HepG2 (cell line): ENCODE measurements at regions not wholly inside any gene's neighbourhood (a gene's known extent, or its start where the extent isn't known, plus 50 kb on each side); places are given as distances from the start of the nearest gene placed in this dataset.

ENCODE experiments used
- ATAC-seq: fragments of 200-7000 bp; cut with Tn5 transposase; 3 replicates; pipeline ENCODE4 v1.9.1; 2020; ENCODE audit warnings: mild to moderate bottlenecking, moderate library complexity
- BruUV-seq: library from RNA; stranded (reverse); fragments of 400-500 nt; replicated peaks from 2 replicates; lab custom pipeline; 2021; lab: Mats Ljungman, UMichigan
- CTCF ChIA-PET: fragments of 300-600 bp; formaldehyde crosslinking; extraction: SDS; loops from one replicate; lab custom pipeline; 2021; ENCODE audit warnings: low total read pairs, inconsistent platforms, low intra/inter-chr PET ratio; lab: Yijun Ruan, JAX
- POLR2A ChIA-PET: fragments of 350-600 bp; sonication (Branson Sonifier 250); formaldehyde crosslinking; loops from one replicate; lab custom pipeline; 2020; ENCODE audit warnings: antibody characterized with exemption, inconsistent platforms; lab: Yijun Ruan, JAX
- DNase-seq: peaks from one replicate; pipeline ENCODE4 v3.0.0-alpha.2; 2015; ENCODE audit warnings: low spot score
- FAIRE-seq: peaks from 3 replicates; lab custom pipeline; 2011; peaks lifted over from hg19 to GRCh38; lab: Jason Lieb, UNC
- H2AFZ ChIP-seq: one replicate; pipeline ENCODE4 v1.6.1; 2011; ENCODE audit warnings: low read length, inconsistent platforms
- H3K27ac ChIP-seq: fragments of 300-600 bp; 3 replicates; pipeline ENCODE4 v1.8.0; 2011; ENCODE audit warnings: mixed run types, mild to moderate bottlenecking, mixed read lengths, low read length, inconsistent platforms; ENCODE audit not compliant: insufficient read depth; ENCODE audit errors: extremely low read length
- H3K27me3 ChIP-seq, 2 experiments: fragments of 200-600 bp in 1 of 2; 2 replicates in 1 of 2; 3 replicates in 1 of 2; pipeline versions ENCODE4 v1.6.0 to v1.8.0; 2011; ENCODE audit warnings: low read length in 2 of 2, mild to moderate bottlenecking in 2 of 2, moderate library complexity in 2 of 2, inconsistent platforms in 1 of 2; ENCODE audit not compliant: insufficient read depth in 2 of 2, control insufficient read depth in 1 of 2
- H3K36me3 ChIP-seq, 2 experiments: fragments of 200-600 bp in 1 of 2; replicated peaks in 1 of 2; 2 replicates in 1 of 2; 3 replicates in 1 of 2; pipeline versions ENCODE4 v1.5.1 to v1.8.0; 2011; ENCODE audit warnings: low read length in 2 of 2, inconsistent platforms in 1 of 2; ENCODE audit not compliant: insufficient read depth in 2 of 2, control insufficient read depth in 1 of 2
- H3K4me1 ChIP-seq: 2 replicates; pipeline ENCODE4 v1.5.1; 2012; ENCODE audit warnings: low read length, inconsistent platforms; ENCODE audit not compliant: insufficient read depth
- H3K4me2 ChIP-seq: 2 replicates; pipeline ENCODE4 v1.6.0; 2011; ENCODE audit warnings: low read depth, low read length, inconsistent platforms
- H3K4me3 ChIP-seq, 3 experiments: fragments of 200-600 bp in 1 of 3; sonication (generic), shearing (Covaris generic) in 1 of 3; replicated peaks in 1 of 3; 2 replicates each; pipeline ENCODE4 v1.5.1; 2011 to 2016; ENCODE audit warnings: low read length in 3 of 3, inconsistent platforms in 2 of 3, low read depth in 2 of 3, mild to moderate bottlenecking in 2 of 3, control low read depth in 1 of 3, mixed read lengths in 1 of 3; ENCODE audit not compliant: insufficient read depth in 1 of 3
- H3K79me2 ChIP-seq: one replicate; pipeline ENCODE4 v1.6.1; 2011; ENCODE audit warnings: low read length, inconsistent platforms; ENCODE audit not compliant: insufficient read depth
- H3K9ac ChIP-seq: 2 replicates; pipeline ENCODE4 v1.6.0; 2011; ENCODE audit warnings: mild to moderate bottlenecking, low read depth, low read length, inconsistent platforms; ENCODE audit not compliant: insufficient read depth
- H3K9me3 ChIP-seq: 2 replicates; pipeline ENCODE4 v1.5.1; 2012; ENCODE audit warnings: mild to moderate bottlenecking, low read length
- H4K20me1 ChIP-seq: 2 replicates; pipeline ENCODE4 v1.6.0; 2011; ENCODE audit warnings: inconsistent platforms, mild to moderate bottlenecking, low read length, moderate library complexity; ENCODE audit not compliant: insufficient read depth
- CEBPB ChIP-seq: IDR thresholded peaks from 2 replicates; pipeline ENCODE4 v1.6.1; 2011; ENCODE audit warnings: low read depth, low read length, improper control_type of control experiment, borderline replicate concordance
- RFX5 ChIP-seq: IDR thresholded peaks from 2 replicates; pipeline ENCODE4 v1.6.1; 2011; ENCODE audit warnings: low read depth, low read length, improper control_type of control experiment
- TAF15 ChIP-seq: fragments of 200-400 bp; formaldehyde crosslinking; IDR thresholded peaks from one replicate; pipeline ENCODE4 v1.6.1; 2018; ENCODE audit warnings: mild to moderate bottlenecking, low read depth, low read length; ENCODE audit not compliant: poor library complexity, severe bottlenecking
- ZNF138 ChIP-seq: sonication (generic); formaldehyde crosslinking; IDR thresholded peaks from 2 replicates; pipeline ENCODE4 v1.5.0; 2020; ENCODE audit warnings: mild to moderate bottlenecking, low read depth, missing genetic modification reagents
- WGBS: methylation state at CpG from one replicate; pipeline ENCODE4 v1.1.6; 2017; ENCODE audit warnings: low lambda C conversion rate; 5-methylcytosine and 5-hydroxymethylcytosine counted together
- in situ Hi-C: cut with HindIII; loops from 2 replicates; pipeline ENCODE4 v1.10.0; 2017; ENCODE audit warnings: low pct_unique_long_range_greater_than_20kb; ENCODE audit not compliant: extremely low pct_ligation_motif_present
- intact Hi-C: fragments of 100-400 bp; cut with micrococcal nuclease; formaldehyde crosslinking; loops from one replicate; pipeline ENCODE4 v1.10.0; 2022; ENCODE audit not compliant: unreplicated experiment
- TF ChIP-seq, protein P1 (sequence below), 2 experiments: fragments of 450-650 bp in 1 of 2; sonication (generic) in 1 of 2; formaldehyde crosslinking; IDR thresholded peaks; 2 replicates each; pipeline versions ENCODE4 v1.5.0 to v1.8.0; 2020 to 2022; ENCODE audit warnings: mild to moderate bottlenecking in 1 of 2, missing genetic modification reagents in 1 of 2
- TF ChIP-seq, protein P2 (sequence below): IDR thresholded peaks from 2 replicates; pipeline ENCODE4 v1.6.1; 2016; ENCODE audit warnings: missing genetic modification reagents, missing compliant biosample characterization
- TF ChIP-seq, protein P3 (sequence below): sonication (generic); formaldehyde crosslinking; IDR thresholded peaks from 2 replicates; pipeline ENCODE4 v1.8.1; 2022; ENCODE audit warnings: mild to moderate bottlenecking, missing genetic modification reagents

DNA sequence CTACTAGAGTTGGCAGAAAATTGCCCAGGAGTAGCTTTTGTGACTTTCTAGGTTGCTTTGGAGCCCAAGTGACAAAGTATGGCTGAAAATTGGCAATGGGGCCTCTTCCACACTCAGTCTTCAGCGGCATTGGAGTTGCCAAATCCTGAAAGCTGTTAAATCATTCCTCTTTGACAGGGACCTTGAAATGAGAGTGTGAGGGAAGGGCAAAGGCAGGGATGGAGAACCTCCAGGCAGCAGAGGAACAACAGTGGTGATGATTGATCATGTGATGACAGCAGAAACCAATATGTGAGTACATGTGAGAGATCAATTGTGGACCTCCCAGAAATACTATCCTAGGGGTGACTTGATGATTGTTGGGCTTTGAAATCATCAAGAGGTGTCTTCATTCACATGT lies 393.9 kb downstream of the KIF16B start (continued):
- TF ChIP-seq, protein P1, sequence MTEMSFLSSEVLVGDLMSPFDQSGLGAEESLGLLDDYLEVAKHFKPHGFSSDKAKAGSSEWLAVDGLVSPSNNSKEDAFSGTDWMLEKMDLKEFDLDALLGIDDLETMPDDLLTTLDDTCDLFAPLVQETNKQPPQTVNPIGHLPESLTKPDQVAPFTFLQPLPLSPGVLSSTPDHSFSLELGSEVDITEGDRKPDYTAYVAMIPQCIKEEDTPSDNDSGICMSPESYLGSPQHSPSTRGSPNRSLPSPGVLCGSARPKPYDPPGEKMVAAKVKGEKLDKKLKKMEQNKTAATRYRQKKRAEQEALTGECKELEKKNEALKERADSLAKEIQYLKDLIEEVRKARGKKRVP (CRISPR knock-in tag; IDR thresholded peaks at IDR 0.05): no peak
- TF ChIP-seq RFX5: no peak
- no peak for TF ChIP-seq TAF15

DNA sequence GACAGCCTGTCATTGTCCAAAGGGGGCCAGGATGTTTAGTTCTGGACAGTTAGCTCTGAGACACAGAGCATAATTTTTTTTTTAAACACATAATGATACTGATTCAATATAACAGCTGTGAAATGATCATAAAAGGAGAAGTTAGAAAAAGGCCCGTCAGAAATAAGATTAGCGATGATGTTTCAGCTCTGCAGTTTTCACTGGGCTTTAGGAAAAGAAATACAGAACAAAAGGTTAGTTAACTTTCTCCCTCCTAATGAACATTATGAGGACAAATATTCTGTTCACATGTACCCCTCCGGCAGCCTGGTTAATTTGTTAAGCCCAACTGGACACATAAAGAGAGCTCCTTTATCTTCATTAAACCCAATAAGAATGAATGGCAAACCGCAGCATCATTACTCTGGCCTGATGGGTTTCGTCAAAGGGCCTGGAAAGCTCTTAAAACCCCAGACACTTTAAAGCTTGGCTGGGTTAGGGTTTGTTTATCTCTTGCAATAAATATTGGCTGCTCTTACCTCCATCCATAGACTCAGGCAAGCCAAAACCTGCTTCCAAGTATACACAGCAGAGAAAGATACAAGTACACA lies 394.6 kb downstream of the KIF16B start:
- H3K27me3 ChIP-seq: no peaks in the 10 kb centered on the region
- no peak overlapping the region for H3K4me3 ChIP-seq
- in situ Hi-C loops: no loop called here
- H3K79me2 ChIP-seq: no peaks in the 10 kb centered on the region
- H3K9me3 ChIP-seq: peaks cover 48% of the 10 kb centered on the region
- no peak overlapping the region for H2AFZ ChIP-seq
- intact Hi-C loops: no loop called here
- TF ChIP-seq CEBPB: no peak
- no peak overlapping the region for H3K4me2 ChIP-seq
- no peak overlapping the region for H3K27ac ChIP-seq
- no peak overlapping the region for H3K9ac ChIP-seq
- POLR2A ChIA-PET: no interaction called here
- BruUV-seq: no TSS peak
- H4K20me1 ChIP-seq: no peaks in the 10 kb centered on the region
- FAIRE-seq (no peak), ATAC-seq (no peak), DNase-seq (no peak)
- WGBS: 29% methylated on average over 5 of the region's 5 CpGs
- CTCF ChIA-PET: no interaction called here
- no peaks in the 10 kb centered on the region for H3K36me3 ChIP-seq
- H3K4me1 ChIP-seq: no peaks in the 10 kb centered on the region

DNA sequence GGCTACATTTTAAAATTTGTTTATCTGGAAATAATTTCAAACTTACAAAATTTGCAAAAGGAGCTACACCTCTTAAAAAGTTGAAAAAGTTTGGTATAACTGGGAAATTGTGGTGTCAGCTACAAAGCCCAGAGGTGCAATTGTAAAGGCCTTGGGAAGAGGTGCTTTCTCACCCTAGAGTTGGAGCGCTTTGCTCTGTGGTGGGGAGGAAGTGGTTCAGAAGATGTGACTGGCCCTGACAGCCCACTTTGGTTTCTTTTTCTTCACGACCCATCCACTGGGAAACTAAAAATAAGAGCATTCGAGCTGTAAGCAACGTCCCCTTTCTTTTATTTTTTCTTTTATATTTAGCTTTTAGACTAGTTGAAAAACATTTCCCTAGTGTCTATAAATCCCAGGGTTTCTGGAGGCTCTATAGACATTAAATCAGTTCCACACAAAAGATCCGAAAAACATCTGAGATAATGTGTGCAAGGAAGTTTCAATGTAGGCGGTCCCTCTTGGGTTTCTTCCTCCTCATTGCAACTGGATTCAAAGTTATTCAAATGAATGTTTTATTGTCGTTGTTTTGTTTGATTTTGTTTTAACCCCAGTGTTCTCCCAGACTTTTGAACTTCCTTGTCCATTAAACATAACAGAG lies 397.8 kb downstream of the KIF16B start:
- TF ChIP-seq, protein P2, sequence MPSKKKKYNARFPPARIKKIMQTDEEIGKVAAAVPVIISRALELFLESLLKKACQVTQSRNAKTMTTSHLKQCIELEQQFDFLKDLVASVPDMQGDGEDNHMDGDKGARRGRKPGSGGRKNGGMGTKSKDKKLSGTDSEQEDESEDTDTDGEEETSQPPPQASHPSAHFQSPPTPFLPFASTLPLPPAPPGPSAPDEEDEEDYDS (CRISPR knock-in tag): no peak
- TF ChIP-seq ZNF138 (CRISPR knock-in tag): no peak
- TF ChIP-seq, protein P3, sequence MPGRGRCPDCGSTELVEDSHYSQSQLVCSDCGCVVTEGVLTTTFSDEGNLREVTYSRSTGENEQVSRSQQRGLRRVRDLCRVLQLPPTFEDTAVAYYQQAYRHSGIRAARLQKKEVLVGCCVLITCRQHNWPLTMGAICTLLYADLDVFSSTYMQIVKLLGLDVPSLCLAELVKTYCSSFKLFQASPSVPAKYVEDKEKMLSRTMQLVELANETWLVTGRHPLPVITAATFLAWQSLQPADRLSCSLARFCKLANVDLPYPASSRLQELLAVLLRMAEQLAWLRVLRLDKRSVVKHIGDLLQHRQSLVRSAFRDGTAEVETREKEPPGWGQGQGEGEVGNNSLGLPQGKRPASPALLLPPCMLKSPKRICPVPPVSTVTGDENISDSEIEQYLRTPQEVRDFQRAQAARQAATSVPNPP: no peak
- intact Hi-C loops: no loop called here
- no peaks in the 10 kb centered on the region for H3K27me3 ChIP-seq
- ATAC-seq (no peak), DNase-seq (no peak), FAIRE-seq (no peak)
- no peak overlapping the region for H2AFZ ChIP-seq
- ChIA-PET CTCF (no interaction called here), POLR2A (no interaction called here)
- in situ Hi-C loops: no loop called here
- H3K79me2 ChIP-seq: no peaks in the 10 kb centered on the region
- no peak overlapping the region for H3K9ac ChIP-seq
- H3K4me3 ChIP-seq: no peak overlapping the region
- H3K4me2 ChIP-seq: no peak overlapping the region
- H3K9me3 ChIP-seq: peaks cover 26% of the 10 kb centered on the region
- no peaks in the 10 kb centered on the region for H4K20me1 ChIP-seq
- no TSS peak for BruUV-seq
- H3K27ac ChIP-seq: no peak overlapping the region
- no peaks in the 10 kb centered on the region for H3K36me3 ChIP-seq
- no peaks in the 10 kb centered on the region for H3K4me1 ChIP-seq
- WGBS: 39% methylated on average over 7 of the region's 7 CpGs
